ENCODE measurements at regions not wholly inside any gene's neighbourhood (a gene's known extent, or its start where the extent isn't known, plus 50 kb on each side); places are given as distances from the start of the nearest gene placed in this dataset.

- no peak for DNase-seq (ENCODE audit: low spot score)
These were observed 881.3 kb upstream of the NR2F2 start for GRCh38 chr15:95449230-95449628.

- DNase-seq (ENCODE audit: low spot score): no peak
These were observed 880.1 kb upstream of the NR2F2 start for GRCh38 chr15:95450413-95450812.

- DNase-seq (ENCODE audit: low spot score): no peak
These were observed 878.6 kb upstream of the NR2F2 start for GRCh38 chr15:95451938-95452337.

GRCh38 chr15:95454403-95455262 lies 875.9 kb upstream of the NR2F2 start:
- no peak for DNase-seq (ENCODE audit: low spot score)

- DNase-seq (ENCODE audit: low spot score): no peak
These were observed 873.0 kb upstream of the NR2F2 start for GRCh38 chr15:95457520-95457919.

GRCh38 chr15:95458721-95459120 lies 871.8 kb upstream of the NR2F2 start:
- no peak for DNase-seq (ENCODE audit: low spot score)

- no peak for DNase-seq (ENCODE audit: low spot score)
These were observed 871.2 kb upstream of the NR2F2 start for GRCh38 chr15:95459273-95459672.

- DNase-seq (ENCODE audit: low spot score): no peak
These were observed 866.0 kb upstream of the NR2F2 start for GRCh38 chr15:95464509-95464908.

GRCh38 chr15:95468820-95469219 lies 861.7 kb upstream of the NR2F2 start:
- DNase-seq (ENCODE audit: low spot score): no peak

- no peak for DNase-seq (ENCODE audit: low spot score)
These were observed 861.0 kb upstream of the NR2F2 start for GRCh38 chr15:95469496-95470000.

- DNase-seq (ENCODE audit: low spot score): no peak
These were observed 860.0 kb upstream of the NR2F2 start for GRCh38 chr15:95470529-95470928.

- DNase-seq (ENCODE audit: low spot score): no peak
These were observed 859.4 kb upstream of the NR2F2 start for GRCh38 chr15:95470997-95471689.

- DNase-seq (ENCODE audit: low spot score): no peak
These were observed 858.8 kb upstream of the NR2F2 start for GRCh38 chr15:95471690-95472086.

GRCh38 chr15:95475067-95475466 lies 855.4 kb upstream of the NR2F2 start:
- DNase-seq (ENCODE audit: low spot score): no peak

- DNase-seq (ENCODE audit: low spot score): no peak
These were observed 851.2 kb upstream of the NR2F2 start for GRCh38 chr15:95479308-95479707.

- no peak for DNase-seq (ENCODE audit: low spot score)
These were observed 845.1 kb upstream of the NR2F2 start for GRCh38 chr15:95485367-95485766.

GRCh38 chr15:95486224-95486623 lies 844.3 kb upstream of the NR2F2 start:
- no peak for DNase-seq (ENCODE audit: low spot score)

- DNase-seq (ENCODE audit: low spot score): no peak
These were observed 841.4 kb upstream of the NR2F2 start for GRCh38 chr15:95489103-95489502.

GRCh38 chr15:95492388-95493070 lies 838.0 kb upstream of the NR2F2 start:
- DNase-seq (ENCODE audit: low spot score): no peak

GRCh38 chr15:95494971-95495541 lies 835.4 kb upstream of the NR2F2 start:
- no peak for DNase-seq (ENCODE audit: low spot score)

- no peak for DNase-seq (ENCODE audit: low spot score)
These were observed 832.9 kb upstream of the NR2F2 start for GRCh38 chr15:95497634-95498033.

GRCh38 chr15:95498961-95499360 lies 831.5 kb upstream of the NR2F2 start:
- no peak for DNase-seq (ENCODE audit: low spot score)
